Fibroblast of pulmonary artery (primary cell): ENCODE measurements at regions not wholly inside any gene's neighbourhood (a gene's known extent, or its start where the extent isn't known, plus 50 kb on each side); places are given as distances from the start of the nearest gene placed in this dataset.

ENCODE experiments used
- DNase-seq: peaks from one replicate; pipeline ENCODE4 v3.0.0-alpha.2; 2010; ENCODE audit warnings: low read depth
- H3K4me3 ChIP-seq: replicated peaks from 2 replicates; pipeline ENCODE4 v1.5.1; 2011; ENCODE audit warnings: low read depth, mild to moderate bottlenecking, control low read depth, low read length, moderate library complexity
- TF ChIP-seq, protein P1 (sequence below): IDR thresholded peaks from 2 replicates; pipeline ENCODE4 v1.5.1; 2011; ENCODE audit warnings: mild to moderate bottlenecking, control low read depth, low read length, inconsistent platforms; ENCODE audit errors: missing control alignments

DNA sequence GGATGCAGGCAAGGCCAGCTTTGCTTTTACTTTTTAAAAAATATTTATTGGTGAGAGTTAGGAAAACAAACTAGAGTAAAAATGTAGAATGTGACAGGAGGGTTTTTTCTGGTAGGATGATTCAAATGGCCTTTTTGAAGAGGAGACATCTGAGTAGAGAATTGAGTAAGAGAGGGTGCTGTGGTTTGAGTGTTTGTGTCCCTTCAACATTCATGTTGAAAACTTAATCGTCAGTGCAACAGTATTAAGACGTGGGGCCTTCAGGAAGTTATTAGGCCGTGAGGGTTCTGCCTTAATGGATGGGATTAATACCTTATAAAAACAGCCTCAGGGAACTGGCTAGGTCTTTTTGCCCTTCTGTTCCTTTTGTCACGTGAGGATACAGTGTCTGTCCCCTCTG is 288.8 kb upstream of the C11orf87 start:
- DNase-seq: no peak
- TF ChIP-seq, protein P1, sequence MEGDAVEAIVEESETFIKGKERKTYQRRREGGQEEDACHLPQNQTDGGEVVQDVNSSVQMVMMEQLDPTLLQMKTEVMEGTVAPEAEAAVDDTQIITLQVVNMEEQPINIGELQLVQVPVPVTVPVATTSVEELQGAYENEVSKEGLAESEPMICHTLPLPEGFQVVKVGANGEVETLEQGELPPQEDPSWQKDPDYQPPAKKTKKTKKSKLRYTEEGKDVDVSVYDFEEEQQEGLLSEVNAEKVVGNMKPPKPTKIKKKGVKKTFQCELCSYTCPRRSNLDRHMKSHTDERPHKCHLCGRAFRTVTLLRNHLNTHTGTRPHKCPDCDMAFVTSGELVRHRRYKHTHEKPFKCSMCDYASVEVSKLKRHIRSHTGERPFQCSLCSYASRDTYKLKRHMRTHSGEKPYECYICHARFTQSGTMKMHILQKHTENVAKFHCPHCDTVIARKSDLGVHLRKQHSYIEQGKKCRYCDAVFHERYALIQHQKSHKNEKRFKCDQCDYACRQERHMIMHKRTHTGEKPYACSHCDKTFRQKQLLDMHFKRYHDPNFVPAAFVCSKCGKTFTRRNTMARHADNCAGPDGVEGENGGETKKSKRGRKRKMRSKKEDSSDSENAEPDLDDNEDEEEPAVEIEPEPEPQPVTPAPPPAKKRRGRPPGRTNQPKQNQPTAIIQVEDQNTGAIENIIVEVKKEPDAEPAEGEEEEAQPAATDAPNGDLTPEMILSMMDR: no peak
- H3K4me3 ChIP-seq: no peak overlapping the region

DNA sequence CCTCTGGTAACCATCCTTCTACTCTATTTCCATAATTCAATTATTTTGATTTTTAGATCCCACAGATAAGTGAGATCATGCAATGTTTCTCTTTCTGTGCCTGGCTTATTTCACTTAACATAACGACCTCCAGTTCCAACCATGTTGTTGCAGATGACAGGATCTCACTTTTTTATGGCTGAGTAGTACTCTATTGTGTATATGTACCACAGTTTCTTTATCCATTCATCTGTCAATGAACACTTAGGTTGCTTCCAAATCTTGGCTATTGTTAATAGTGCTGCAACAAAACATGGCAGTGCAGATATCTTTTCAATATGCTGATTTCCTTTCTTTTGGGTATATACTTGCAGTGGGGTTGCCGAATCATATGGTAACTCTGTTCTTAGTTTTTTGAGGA is 286.4 kb upstream of the C11orf87 start:
- no peak overlapping the region for H3K4me3 ChIP-seq
- TF ChIP-seq, protein P1: no peak
- no peak for DNase-seq

DNA sequence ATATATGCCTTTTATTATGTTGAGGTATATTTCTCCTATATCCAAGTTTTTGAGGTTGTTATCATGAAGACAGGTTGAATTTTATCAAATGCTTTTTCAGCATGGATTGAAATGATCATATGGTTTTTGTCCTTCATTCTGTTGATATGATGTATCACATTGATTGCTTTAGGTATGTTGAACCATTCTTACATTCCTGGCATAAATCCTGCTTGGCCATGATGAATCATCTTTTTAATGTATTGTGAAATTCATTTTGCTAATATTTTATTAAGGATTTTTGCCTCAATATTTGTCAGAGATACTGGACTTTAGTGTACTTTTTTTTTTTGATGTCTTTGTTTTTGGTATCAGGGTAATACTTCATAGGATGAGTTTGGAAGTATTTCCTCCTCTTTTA is 283.8 kb upstream of the C11orf87 start:
- DNase-seq: peak; percentile 64
- no peak overlapping the region for H3K4me3 ChIP-seq
- TF ChIP-seq, protein P1: no peak

DNA sequence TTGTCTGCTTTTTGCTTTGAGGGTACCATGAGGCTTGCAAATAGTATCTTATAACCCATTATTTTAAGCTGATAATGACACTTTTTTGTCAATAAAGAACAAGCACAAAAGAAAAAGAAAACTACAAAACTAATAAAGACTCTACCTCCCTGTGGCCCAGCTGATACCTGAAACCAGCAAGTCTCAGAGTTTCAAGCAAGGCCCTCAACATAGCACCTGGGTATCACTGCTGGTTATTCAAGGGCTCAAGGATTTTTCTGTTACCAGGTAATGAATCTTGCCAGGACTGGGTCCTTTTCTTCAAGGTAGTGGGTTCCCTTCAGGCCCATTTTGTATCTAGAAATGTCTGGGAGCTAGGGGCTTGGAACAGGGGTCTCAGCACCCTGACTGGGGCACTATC is 281.6 kb upstream of the C11orf87 start:
- no peak for DNase-seq
- TF ChIP-seq, protein P1: no peak
- H3K4me3 ChIP-seq: no peak overlapping the region

DNA sequence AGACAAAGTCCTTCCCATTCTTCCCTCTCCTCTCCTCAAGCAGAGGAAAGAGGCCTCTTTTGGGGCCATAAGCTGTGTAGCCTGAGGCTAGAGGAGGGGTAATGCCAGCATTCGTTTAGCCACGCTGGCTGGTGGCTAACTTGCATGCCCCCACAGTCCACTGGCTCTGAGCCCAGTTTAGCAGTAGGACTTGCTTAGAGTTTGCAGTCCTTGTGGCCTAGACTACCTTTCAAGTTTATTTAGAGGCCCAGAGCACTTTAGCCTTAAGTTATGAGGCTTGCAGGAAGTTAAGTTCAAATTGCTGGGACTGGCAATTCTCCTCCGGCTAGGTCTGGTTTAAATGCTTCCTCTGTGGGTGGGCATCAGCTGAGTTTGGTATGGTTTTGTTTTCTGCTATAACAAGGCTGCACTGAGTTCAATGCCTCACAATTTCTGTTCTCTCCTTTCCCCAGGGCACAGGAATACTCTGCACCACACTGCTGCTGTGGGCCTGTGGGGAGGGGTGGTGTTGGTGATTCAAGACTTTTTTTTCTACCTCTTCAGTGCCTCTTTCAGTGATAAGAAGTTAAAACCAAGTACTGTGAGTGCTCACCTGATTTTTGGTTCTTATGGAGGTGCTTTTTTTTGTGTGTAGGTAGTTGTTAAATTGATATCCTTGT is 281.0 kb upstream of the C11orf87 start:
- H3K4me3 ChIP-seq: no peak overlapping the region
- DNase-seq: no peak
- TF ChIP-seq, protein P1: no peak

DNA sequence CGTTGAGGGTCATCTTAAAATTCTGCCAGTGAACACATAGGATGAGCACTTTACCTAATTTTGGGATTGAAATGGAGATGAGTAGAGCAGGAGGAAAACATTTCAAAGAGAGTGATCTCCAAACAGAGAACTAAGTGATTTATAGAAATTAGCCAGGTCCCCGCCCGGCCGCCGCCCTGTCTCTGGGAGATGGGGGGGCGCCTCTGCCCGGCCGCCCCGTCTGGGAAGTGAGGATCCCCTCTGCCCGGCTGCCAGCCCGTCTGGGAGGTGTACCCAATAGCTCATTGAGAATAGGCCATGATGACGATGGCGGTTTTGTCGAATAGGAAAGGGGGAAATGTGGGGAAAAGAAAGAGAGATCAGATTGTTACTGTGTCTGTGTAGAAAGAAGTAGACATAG is 276.7 kb upstream of the C11orf87 start:
- TF ChIP-seq, protein P1: no peak
- DNase-seq: no peak
- H3K4me3 ChIP-seq: no peak overlapping the region

DNA sequence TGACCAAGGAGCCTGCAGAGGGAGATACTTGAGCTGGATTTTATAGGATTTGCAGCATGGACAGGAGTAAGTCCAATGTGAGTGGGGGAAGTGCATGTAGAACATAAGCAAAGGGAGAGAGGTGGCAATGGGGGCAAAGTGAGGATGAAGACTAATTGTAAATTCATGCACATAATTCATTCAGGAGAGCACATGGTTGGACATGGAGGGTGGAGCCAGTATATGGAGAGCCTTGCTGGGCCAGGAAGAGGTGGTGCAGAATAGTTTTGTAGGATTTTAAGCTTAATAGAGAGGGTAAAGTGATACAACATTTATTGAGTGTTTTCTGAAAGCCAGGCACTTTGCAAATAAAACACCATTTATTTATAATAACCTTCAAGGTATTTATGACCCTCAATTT is 274.3 kb upstream of the C11orf87 start:
- no peak overlapping the region for H3K4me3 ChIP-seq
- DNase-seq: no peak
- TF ChIP-seq, protein P1: no peak
